CD14-positive monocyte (primary cell): ENCODE measurements at regions not wholly inside any gene's neighbourhood (a gene's known extent, or its start where the extent isn't known, plus 50 kb on each side); places are given as distances from the start of the nearest gene placed in this dataset.

Experiments
- DNase-seq, 3 donors: peaks; one replicate each; pipeline ENCODE4 v3.0.0-alpha.2; 2011 to 2022
- H2AFZ ChIP-seq: 2 replicates; pipeline ENCODE4 v1.6.0; 2012; ENCODE audit warnings: mild to moderate bottlenecking, low read depth, low read length, inconsistent platforms; ENCODE audit not compliant: insufficient read depth, poor library complexity, severe bottlenecking
- H3K27ac ChIP-seq, 2 donors: 1 replicate in 1 of 2; 2 replicates in 1 of 2; pipeline ENCODE4 v1.5.1; 2012 to 2013; ENCODE audit warnings: low read length in 2 of 2, control low read depth in 1 of 2, inconsistent platforms in 1 of 2, low read depth in 1 of 2, mild to moderate bottlenecking in 1 of 2
- H3K27me3 ChIP-seq, 2 donors: one replicate each; pipeline versions ENCODE4 v1.6.0 to v1.6.1; 2011 to 2013; ENCODE audit warnings: low read length in 2 of 2; ENCODE audit not compliant: control insufficient read depth in 2 of 2, insufficient read depth in 2 of 2
- H3K36me3 ChIP-seq, 2 donors: replicated peaks in 1 of 2; 1 replicate in 1 of 2; 2 replicates in 1 of 2; pipeline versions ENCODE4 v1.5.1 to v1.6.1; 2012 to 2013; ENCODE audit warnings: low read length in 2 of 2, control low read depth in 1 of 2, inconsistent platforms in 1 of 2, mild to moderate bottlenecking in 1 of 2; ENCODE audit not compliant: insufficient read depth in 2 of 2, control insufficient read depth in 1 of 2
- H3K4me1 ChIP-seq, 2 donors: 1 replicate in 1 of 2; 2 replicates in 1 of 2; pipeline versions ENCODE4 v1.5.1 to v1.6.1; 2012 to 2013; ENCODE audit warnings: low read length in 2 of 2, control low read depth in 1 of 2, inconsistent platforms in 1 of 2, mild to moderate bottlenecking in 1 of 2, moderate library complexity in 1 of 2; ENCODE audit not compliant: insufficient read depth in 2 of 2, control insufficient read depth in 1 of 2
- H3K4me2 ChIP-seq: replicated peaks from 2 replicates; pipeline ENCODE3; 2012; ENCODE audit warnings: low read length, moderate library complexity, mild to moderate bottlenecking; ENCODE audit not compliant: poor library complexity, severe bottlenecking; ENCODE audit errors: extremely low read depth
- H3K4me3 ChIP-seq, 3 experiments: fragments of 200-600 bp in 1 of 3; sonication (generic) in 1 of 3; replicated peaks in 1 of 3; 1 replicate in 2 of 3; 2 replicates in 1 of 3; pipeline ENCODE4 v1.5.1; 2011 to 2013; ENCODE audit warnings: low read length in 3 of 3, mild to moderate bottlenecking in 3 of 3, control low read depth in 2 of 3, low read depth in 2 of 3, inconsistent platforms in 1 of 3, moderate library complexity in 1 of 3
- H3K79me2 ChIP-seq: 2 replicates; pipeline ENCODE4 v1.6.0; 2012; ENCODE audit warnings: mild to moderate bottlenecking, control low read depth, inconsistent platforms, low read length, moderate library complexity; ENCODE audit not compliant: insufficient read depth
- H3K9ac ChIP-seq: 2 replicates; pipeline ENCODE4 v1.6.0; 2017; ENCODE audit warnings: low read length, mild to moderate bottlenecking; ENCODE audit not compliant: insufficient read depth, poor library complexity, severe bottlenecking
- H3K9me3 ChIP-seq, 2 donors: replicated peaks in 1 of 2; 1 replicate in 1 of 2; 2 replicates in 1 of 2; pipeline versions ENCODE4 v1.5.1 to v1.6.1; 2012 to 2013; ENCODE audit warnings: low read length in 2 of 2, control low read depth in 1 of 2; ENCODE audit not compliant: control insufficient read depth in 1 of 2, insufficient read depth in 1 of 2
- H4K20me1 ChIP-seq: 2 replicates; pipeline ENCODE4 v1.6.0; 2012; ENCODE audit warnings: mild to moderate bottlenecking, low read length, control low read depth, moderate library complexity; ENCODE audit not compliant: insufficient read depth
- H3K27ac Mint-ChIP-seq, 7 donors: one replicate each; pipeline ENCODE4 v1.8.0; 2020; ENCODE audit warnings: mild to moderate bottlenecking in 7 of 7, mixed read lengths in 7 of 7, moderate library complexity in 6 of 7, inconsistent platforms in 2 of 7
- H3K27me3 Mint-ChIP-seq, 3 donors: one replicate each; pipeline ENCODE4 v1.8.0; 2021 to 2022; ENCODE audit warnings: low read depth in 3 of 3, mild to moderate bottlenecking in 3 of 3, mixed read lengths in 3 of 3, moderate library complexity in 3 of 3, inconsistent platforms in 1 of 3
- H3K36me3 Mint-ChIP-seq, 2 donors: one replicate each; pipeline ENCODE4 v1.8.0; 2020; ENCODE audit warnings: mixed read lengths in 2 of 2, inconsistent platforms in 1 of 2, mild to moderate bottlenecking in 1 of 2
- H3K4me1 Mint-ChIP-seq: one replicate; pipeline ENCODE4 v1.8.0; 2020; ENCODE audit warnings: mild to moderate bottlenecking, mixed read lengths
- H3K4me3 Mint-ChIP-seq, 2 donors: one replicate each; pipeline ENCODE4 v1.8.0; 2020; ENCODE audit warnings: mild to moderate bottlenecking in 2 of 2, mixed read lengths in 2 of 2, moderate library complexity in 1 of 2
- H3K9me3 Mint-ChIP-seq, 7 donors: one replicate each; pipeline ENCODE4 v1.8.0; 2020 to 2022; ENCODE audit warnings: mixed read lengths in 7 of 7, mild to moderate bottlenecking in 6 of 7, moderate library complexity in 6 of 7, inconsistent platforms in 2 of 7
- CTCF ChIP-seq: fragments of 200-600 bp; IDR thresholded peaks from one replicate; pipeline ENCODE4 v1.8.0; 2022; ENCODE audit warnings: antibody characterized with exemption, mild to moderate bottlenecking
- WGBS: methylation state at CpG from one replicate; pipeline ENCODE4 v1.1.5; 2013; ENCODE audit warnings: missing lambda C conversion rate; ENCODE audit not compliant: insufficient coverage; 5-methylcytosine and 5-hydroxymethylcytosine counted together
- intact Hi-C, 2 donors: fragments of 100-400 bp; cut with micrococcal nuclease; formaldehyde crosslinking; loops; one replicate each; pipeline versions ENCODE4 v1.15.0 to v1.15.1; 2023

- H3K9me3 ChIP-seq: peaks cover 0 to 6% of the 10 kb centered on the region in 2 donors
- DNase-seq: no peak
- no peak overlapping the region for H2AFZ ChIP-seq
- Mint-ChIP-seq H3K36me3 (peaks cover 0 to 3% of the 10 kb centered on the region in 2 donors), H3K27ac (no peak overlapping the region), H3K27me3 (no peaks in the 10 kb centered on the region), H3K4me3 (no peak overlapping the region), H3K9me3 (peaks cover 0 to 10% (median 2%) of the 10 kb centered on the region in 7 donors), H3K4me1 (peaks cover 11% of the 10 kb centered on the region)
- intact Hi-C loops: no loop called here
- no peaks in the 10 kb centered on the region for H3K27me3 ChIP-seq
- no peaks in the 10 kb centered on the region for H3K79me2 ChIP-seq
- H3K4me2 ChIP-seq: no peak overlapping the region
- 93% methylated on average over 6 of the region's 6 CpGs for WGBS
- no peaks in the 10 kb centered on the region for H4K20me1 ChIP-seq
- TF ChIP-seq CTCF: no peak
- peaks cover 0 to 4% of the 10 kb centered on the region in 2 donors for H3K4me1 ChIP-seq
- no peaks in the 10 kb centered on the region for H3K36me3 ChIP-seq
- H3K9ac ChIP-seq: no peak overlapping the region
- H3K4me3 ChIP-seq: no peak overlapping the region
- H3K27ac ChIP-seq: no peak overlapping the region
Observed at GRCh38 chr22:49503896-49504521, 323.7 kb downstream of the BRD1 start.

- peaks cover 11% of the 10 kb centered on the region for H3K4me1 Mint-ChIP-seq
- H3K4me2 ChIP-seq: no peak overlapping the region
- no peak for DNase-seq
- no peak overlapping the region for H3K9ac ChIP-seq
- H3K27me3 ChIP-seq: no peaks in the 10 kb centered on the region
- no peaks in the 10 kb centered on the region for H4K20me1 ChIP-seq
- peaks cover 0 to 6% of the 10 kb centered on the region in 2 donors for H3K9me3 ChIP-seq
- intact Hi-C loops: no loop called here
- H3K4me3 Mint-ChIP-seq: no peak overlapping the region
- peaks cover 0 to 4% of the 10 kb centered on the region in 2 donors for H3K4me1 ChIP-seq
- H3K27me3 Mint-ChIP-seq: no peaks in the 10 kb centered on the region
- H3K79me2 ChIP-seq: no peaks in the 10 kb centered on the region
- no peak overlapping the region for H3K4me3 ChIP-seq
- no peaks in the 10 kb centered on the region for H3K36me3 ChIP-seq
- no CpG with 5 or more reads among the region's 1 CpG for WGBS
- TF ChIP-seq CTCF: no peak
- peaks cover 0 to 13% (median 5%) of the 10 kb centered on the region in 7 donors for H3K9me3 Mint-ChIP-seq
- H3K27ac Mint-ChIP-seq: no peak overlapping the region
- H2AFZ ChIP-seq: no peak overlapping the region
- H3K27ac ChIP-seq: no peak overlapping the region
- peaks cover 0 to 3% of the 10 kb centered on the region in 2 donors for H3K36me3 Mint-ChIP-seq
Observed at GRCh38 chr22:49503321-49503720, 324.4 kb downstream of the BRD1 start.
